A673 (cell line): ENCODE measurements at regions not wholly inside any gene's neighbourhood (a gene's known extent, or its start where the extent isn't known, plus 50 kb on each side); places are given as distances from the start of the nearest gene placed in this dataset.

ENCODE experiments used
- EZH2 ChIP-seq: fragments of 200-600 bp; sonication (generic); IDR thresholded peaks from 2 replicates; pipeline ENCODE4 v1.6.1; 2017; ENCODE audit warnings: borderline replicate concordance, low read depth, mild to moderate bottlenecking, mixed read lengths, antibody characterized with exemption, low read length; ENCODE audit not compliant: poor library complexity, severe bottlenecking
- TF ChIP-seq, protein P1 (sequence below): fragments of 300-800, 200-600 bp; sonication (generic); conservative IDR thresholded peaks from 2 replicates; pipeline ENCODE4 v1.5.1; 2017; ENCODE audit warnings: low read depth, mild to moderate bottlenecking, antibody characterized with exemption, low read length, moderate library complexity, mixed read lengths

DNA sequence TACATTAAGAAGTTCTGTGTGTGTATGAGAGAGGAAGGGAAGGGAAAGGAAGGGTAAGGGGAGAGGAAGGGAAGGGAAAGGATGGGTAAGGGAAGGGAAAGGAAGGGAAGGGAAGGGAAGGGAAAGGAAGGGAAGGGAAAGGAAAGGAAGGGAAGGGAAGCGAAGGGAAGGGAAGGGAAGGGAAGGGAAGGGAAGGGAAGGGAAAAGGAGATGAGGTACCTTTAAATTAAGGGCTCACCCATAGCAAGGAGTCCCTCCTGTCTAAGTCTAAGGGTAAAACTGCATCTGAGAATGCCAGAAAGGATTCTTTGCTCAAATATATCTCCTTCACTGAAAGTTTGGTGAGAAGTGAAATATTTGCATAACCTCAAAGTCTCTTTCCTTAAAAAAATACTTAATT lies 572.1 kb upstream of the ADAMTS9 start:
- TF ChIP-seq, protein P1, sequence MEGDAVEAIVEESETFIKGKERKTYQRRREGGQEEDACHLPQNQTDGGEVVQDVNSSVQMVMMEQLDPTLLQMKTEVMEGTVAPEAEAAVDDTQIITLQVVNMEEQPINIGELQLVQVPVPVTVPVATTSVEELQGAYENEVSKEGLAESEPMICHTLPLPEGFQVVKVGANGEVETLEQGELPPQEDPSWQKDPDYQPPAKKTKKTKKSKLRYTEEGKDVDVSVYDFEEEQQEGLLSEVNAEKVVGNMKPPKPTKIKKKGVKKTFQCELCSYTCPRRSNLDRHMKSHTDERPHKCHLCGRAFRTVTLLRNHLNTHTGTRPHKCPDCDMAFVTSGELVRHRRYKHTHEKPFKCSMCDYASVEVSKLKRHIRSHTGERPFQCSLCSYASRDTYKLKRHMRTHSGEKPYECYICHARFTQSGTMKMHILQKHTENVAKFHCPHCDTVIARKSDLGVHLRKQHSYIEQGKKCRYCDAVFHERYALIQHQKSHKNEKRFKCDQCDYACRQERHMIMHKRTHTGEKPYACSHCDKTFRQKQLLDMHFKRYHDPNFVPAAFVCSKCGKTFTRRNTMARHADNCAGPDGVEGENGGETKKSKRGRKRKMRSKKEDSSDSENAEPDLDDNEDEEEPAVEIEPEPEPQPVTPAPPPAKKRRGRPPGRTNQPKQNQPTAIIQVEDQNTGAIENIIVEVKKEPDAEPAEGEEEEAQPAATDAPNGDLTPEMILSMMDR = no peak
- TF ChIP-seq EZH2 = no peak
